ENCODE measurements at regions not wholly inside any gene's neighbourhood (a gene's known extent, or its start where the extent isn't known, plus 50 kb on each side); places are given as distances from the start of the nearest gene placed in this dataset.

DNA sequence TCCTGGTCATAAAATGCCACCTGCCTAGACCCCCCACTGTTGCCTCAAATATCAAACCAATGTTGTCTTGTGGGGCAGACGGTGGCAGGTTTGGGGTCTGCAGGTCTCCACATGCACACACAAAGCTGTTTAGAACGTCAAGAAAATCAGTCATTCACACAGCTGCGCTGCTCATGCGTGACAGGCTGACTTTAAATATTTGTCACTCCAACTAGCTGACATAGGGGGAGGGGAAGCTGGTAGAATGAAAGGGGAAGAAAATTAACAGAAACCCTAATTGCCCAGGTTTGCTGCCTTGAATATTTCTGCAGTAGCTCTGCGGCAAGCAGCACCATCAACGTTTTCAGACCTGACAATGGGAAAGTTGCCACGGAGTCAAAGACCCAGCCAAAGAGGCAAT is 201.8 kb downstream of the ABHD5 start:
- no peak overlapping the region for H3K4me3 ChIP-seq
- peaks cover 0 to 47% (median 14%) of the 10 kb centered on the region in 3 donors for H3K4me1 ChIP-seq
- WGBS, 2 donors (ENCODE audit: low coverage in 1 of 2), result 14 to 16% methylated on average over 5 to 6 of the region's 7 CpGs
- H3K27ac ChIP-seq, result no peak overlapping the region
- TF ChIP-seq EP300 (IDR thresholded peaks at IDR 0.05) (no peak), POLR2AphosphoS5 (IDR thresholded peaks at IDR 0.05) (no peak), POLR2A (IDR thresholded peaks at IDR 0.05) (no peak)
- TF ChIP-seq, protein P1, sequence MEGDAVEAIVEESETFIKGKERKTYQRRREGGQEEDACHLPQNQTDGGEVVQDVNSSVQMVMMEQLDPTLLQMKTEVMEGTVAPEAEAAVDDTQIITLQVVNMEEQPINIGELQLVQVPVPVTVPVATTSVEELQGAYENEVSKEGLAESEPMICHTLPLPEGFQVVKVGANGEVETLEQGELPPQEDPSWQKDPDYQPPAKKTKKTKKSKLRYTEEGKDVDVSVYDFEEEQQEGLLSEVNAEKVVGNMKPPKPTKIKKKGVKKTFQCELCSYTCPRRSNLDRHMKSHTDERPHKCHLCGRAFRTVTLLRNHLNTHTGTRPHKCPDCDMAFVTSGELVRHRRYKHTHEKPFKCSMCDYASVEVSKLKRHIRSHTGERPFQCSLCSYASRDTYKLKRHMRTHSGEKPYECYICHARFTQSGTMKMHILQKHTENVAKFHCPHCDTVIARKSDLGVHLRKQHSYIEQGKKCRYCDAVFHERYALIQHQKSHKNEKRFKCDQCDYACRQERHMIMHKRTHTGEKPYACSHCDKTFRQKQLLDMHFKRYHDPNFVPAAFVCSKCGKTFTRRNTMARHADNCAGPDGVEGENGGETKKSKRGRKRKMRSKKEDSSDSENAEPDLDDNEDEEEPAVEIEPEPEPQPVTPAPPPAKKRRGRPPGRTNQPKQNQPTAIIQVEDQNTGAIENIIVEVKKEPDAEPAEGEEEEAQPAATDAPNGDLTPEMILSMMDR (IDR thresholded peaks at IDR 0.05), result no peak
- H3K9me3 ChIP-seq, result no peaks in the 10 kb centered on the region
- ATAC-seq, result no peak
- no peaks in the 10 kb centered on the region for H3K27me3 ChIP-seq
- H3K36me3 ChIP-seq, result no peaks in the 10 kb centered on the region

DNA sequence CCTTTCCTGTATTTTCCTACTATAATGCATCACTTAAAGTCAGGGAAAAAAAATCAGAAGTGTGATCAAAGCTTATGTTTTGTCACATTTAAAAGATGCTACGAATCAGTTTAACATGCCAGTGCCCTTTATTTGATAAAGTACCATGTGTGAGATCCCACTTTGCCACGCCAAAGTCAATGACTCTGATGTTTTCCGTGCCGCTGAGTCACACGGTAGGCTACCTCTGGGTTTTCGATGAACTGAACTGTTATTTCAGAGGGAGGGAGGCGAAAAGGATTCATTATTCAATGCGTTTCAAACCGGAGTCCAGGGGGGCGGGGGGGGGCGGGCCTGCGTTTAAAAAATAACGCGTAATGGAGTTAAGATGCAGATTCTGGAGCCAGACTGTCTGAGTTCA is 203.0 kb downstream of the ABHD5 start:
- 21 to 30% methylated on average over 4 to 10 of the region's 14 CpGs for WGBS, 2 donors (ENCODE audit: low coverage in 1 of 2)
- Histone ChIP-seq H3K27me3 (no peaks in the 10 kb centered on the region), H3K36me3 (no peaks in the 10 kb centered on the region), H3K27ac (peak overlapping the region in 1 of 4 donors; percentile 36), H3K4me1 (peaks cover 0 to 39% (median 14%) of the 10 kb centered on the region in 3 donors), H3K4me3 (peak overlapping the region; percentile 20 to 53), H3K9me3 (no peaks in the 10 kb centered on the region)
- no peak for ATAC-seq
- TF ChIP-seq POLR2A (IDR thresholded peaks at IDR 0.05) (no peak), POLR2AphosphoS5 (IDR thresholded peaks at IDR 0.05) (no peak), EP300 (IDR thresholded peaks at IDR 0.05) (no peak)
- TF ChIP-seq, protein P1 (IDR thresholded peaks at IDR 0.05), result no peak

DNA sequence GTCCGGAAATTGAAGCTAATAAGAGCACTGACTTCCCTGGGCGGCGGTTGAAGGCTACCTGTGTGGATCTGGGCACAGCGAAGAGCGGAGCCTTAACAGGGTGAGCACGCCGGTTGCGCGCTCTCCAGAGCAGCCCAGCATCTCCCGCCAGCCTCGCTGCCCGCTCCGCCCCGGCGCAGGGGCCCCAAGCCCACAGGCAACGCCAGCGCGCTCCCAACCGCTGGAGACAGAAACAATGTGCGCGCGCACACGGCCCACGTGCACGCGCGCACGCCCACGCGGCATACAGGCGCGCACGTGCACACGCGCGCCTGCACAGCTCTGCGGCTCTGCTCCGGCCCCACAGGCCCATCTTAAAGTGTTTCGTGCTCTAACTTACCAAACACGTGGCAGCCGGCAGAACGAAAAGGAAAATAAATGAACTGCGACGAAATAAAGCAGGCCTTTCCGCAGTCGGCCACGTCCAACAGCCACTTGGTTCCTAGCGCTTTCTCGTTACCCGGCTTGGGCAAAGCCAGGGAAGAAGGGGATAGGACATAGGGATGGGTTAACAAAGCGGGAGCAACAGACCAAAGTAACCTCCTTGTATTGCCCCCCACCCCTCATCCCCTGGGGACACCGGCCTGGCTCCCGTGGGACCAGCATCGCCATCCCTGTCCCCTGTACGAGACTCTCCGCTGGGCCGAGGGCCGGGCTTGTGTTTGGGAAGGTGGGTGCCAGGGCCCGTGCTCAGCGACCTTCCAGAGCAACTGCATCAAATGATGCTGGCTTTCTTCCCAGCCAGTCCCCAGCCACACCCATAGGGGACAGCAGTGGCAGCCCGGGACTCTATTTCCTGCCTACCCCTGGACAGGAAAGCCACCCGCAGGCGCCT is 203.7 kb downstream of the ABHD5 start:
- H3K4me1 ChIP-seq, result peaks cover 0 to 39% (median 14%) of the 10 kb centered on the region in 3 donors
- H3K27ac ChIP-seq, result peak overlapping the region in 2 of 4 donors; percentile 33 to 36
- 0 to 38% methylated on average over 4 to 6 of the region's 63 CpGs for WGBS, 2 donors (ENCODE audit: low coverage in 1 of 2)
- peak overlapping the region; percentile 20 to 53 for H3K4me3 ChIP-seq
- no peaks in the 10 kb centered on the region for H3K9me3 ChIP-seq
- H3K27me3 ChIP-seq, result no peaks in the 10 kb centered on the region
- peak; percentile 6 for TF ChIP-seq POLR2AphosphoS5 (IDR thresholded peaks at IDR 0.05)
- TF ChIP-seq EP300 (IDR thresholded peaks at IDR 0.05), result no peak
- no peak for TF ChIP-seq POLR2A (IDR thresholded peaks at IDR 0.05)
- TF ChIP-seq, protein P1 (IDR thresholded peaks at IDR 0.05), result no peak
- no peaks in the 10 kb centered on the region for H3K36me3 ChIP-seq
- ATAC-seq, result peak; percentile 79

DNA sequence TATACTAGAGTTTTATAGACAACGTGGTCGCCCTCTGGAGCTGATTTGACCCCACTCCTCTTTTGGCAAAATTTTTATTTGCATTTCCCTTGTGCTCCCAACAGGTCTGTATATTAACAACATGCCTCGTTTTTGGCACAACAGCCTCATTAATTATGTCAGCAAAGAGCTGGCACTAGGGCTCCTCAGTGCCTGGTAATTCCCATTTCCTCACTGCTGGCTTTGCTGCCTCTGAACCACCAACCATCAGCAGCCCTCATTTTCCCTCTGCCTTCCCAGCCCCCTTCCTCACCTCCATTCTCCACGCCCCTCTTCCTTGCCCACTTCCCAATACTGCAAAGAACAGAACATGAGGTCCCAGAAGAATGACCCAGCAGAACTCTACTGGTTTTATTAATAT is 204.8 kb downstream of the ABHD5 start:
- H3K27me3 ChIP-seq, result no peaks in the 10 kb centered on the region
- peaks cover 0 to under 1% (median 0%) of the 10 kb centered on the region in 3 donors for H3K9me3 ChIP-seq
- H3K27ac ChIP-seq, result no peak overlapping the region
- WGBS, 2 donors (ENCODE audit: low coverage in 1 of 2), result 58 to 67% methylated on average over 3 to 4 of the region's 4 CpGs
- no peak for ATAC-seq
- no peaks in the 10 kb centered on the region for H3K36me3 ChIP-seq
- TF ChIP-seq POLR2A (IDR thresholded peaks at IDR 0.05) (no peak), POLR2AphosphoS5 (IDR thresholded peaks at IDR 0.05) (no peak), EP300 (IDR thresholded peaks at IDR 0.05) (no peak)
- TF ChIP-seq, protein P1 (IDR thresholded peaks at IDR 0.05), result no peak
- H3K4me1 ChIP-seq, result peaks cover 0 to 39% (median 14%) of the 10 kb centered on the region in 3 donors
- no peak overlapping the region for H3K4me3 ChIP-seq

DNA sequence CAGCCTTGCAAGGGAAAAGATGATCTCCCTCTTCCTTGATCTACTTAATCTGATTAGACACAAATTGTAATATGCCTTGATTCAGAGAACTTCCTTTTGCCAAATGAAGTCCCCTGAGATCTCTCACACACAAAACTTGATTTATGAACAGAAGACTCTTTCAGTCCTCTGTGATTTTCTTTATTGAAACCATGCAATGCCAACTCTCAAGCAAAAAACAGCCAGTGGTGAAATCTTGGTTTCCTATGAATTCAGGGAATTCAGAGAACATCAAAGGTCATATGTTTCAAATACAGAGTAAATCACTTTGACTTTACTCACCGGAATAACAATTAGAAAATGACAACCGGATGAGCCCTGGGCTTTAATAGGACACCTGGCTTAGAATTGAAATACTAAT is 211.7 kb downstream of the ABHD5 start:
- Histone ChIP-seq H3K36me3 (no peaks in the 10 kb centered on the region), H3K4me1 (no peaks in the 10 kb centered on the region), H3K27ac (no peak overlapping the region), H3K4me3 (no peak overlapping the region), H3K9me3 (peaks cover 0 to 4% (median 0%) of the 10 kb centered on the region in 3 donors), H3K27me3 (no peaks in the 10 kb centered on the region)
- ATAC-seq, result no peak
- no peak for TF ChIP-seq POLR2AphosphoS5 (IDR thresholded peaks at IDR 0.05)
- TF ChIP-seq POLR2A (IDR thresholded peaks at IDR 0.05), result no peak
- no peak for TF ChIP-seq EP300 (IDR thresholded peaks at IDR 0.05)
- TF ChIP-seq, protein P1 (IDR thresholded peaks at IDR 0.05), result no peak
- 83 to 93% methylated on average over 2 of the region's 2 CpGs for WGBS, 2 donors (ENCODE audit: low coverage in 1 of 2)

Measured in gastroesophageal sphincter (tissue), 4 donors.